ENCODE measurements at regions not wholly inside any gene's neighbourhood (a gene's known extent, or its start where the extent isn't known, plus 50 kb on each side); places are given as distances from the start of the nearest gene placed in this dataset.

DNA sequence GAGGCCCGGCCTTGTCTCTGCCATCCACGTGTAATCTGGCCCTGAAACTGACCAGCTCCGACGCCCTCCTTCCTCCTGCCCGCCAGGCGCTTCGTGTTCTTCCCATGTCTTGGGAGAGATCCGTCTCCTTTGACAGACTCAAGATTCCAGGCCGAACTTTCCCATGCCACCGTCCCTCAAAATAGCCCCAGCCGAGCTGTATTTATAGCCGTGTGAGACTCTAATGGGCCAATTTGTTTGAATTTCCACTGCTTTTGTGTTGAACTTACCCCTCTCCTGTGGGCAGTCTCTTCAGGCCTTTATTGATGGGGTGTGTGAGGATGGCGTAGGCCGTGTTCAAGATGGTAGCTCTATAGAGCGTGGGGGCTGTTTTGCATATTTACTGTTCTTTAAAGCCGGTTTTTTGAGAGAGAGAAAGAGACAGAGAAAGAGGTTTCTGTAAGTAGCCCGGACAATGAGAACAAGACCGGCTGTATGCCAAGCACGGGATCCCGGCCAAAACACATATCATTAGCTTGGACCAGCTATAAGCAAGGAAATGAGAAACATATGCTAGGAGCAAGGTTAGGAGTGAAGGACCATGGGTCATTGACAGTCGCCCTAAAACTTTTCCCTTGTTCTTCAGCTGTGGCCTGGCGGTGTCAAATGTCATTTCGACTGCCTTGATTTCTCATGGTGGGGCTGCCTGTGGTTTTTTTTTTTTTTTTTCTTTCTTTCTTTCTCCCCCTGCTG, 124.5 kb upstream of the ZFHX3 start:
- Histone ChIP-seq H3K27ac (no peak overlapping the region), H3K9me3 (ENCODE audit: severe bottlenecking) (no peaks in the 10 kb centered on the region), H3K4me3 (ENCODE audit: low read depth, low read length) (no peak overlapping the region), H3K36me3 (no peaks in the 10 kb centered on the region), H3K27me3 (ENCODE audit: insufficient read depth, low read depth, severe bottlenecking) (no peaks in the 10 kb centered on the region)
- DNase-seq = no peak
- TF ChIP-seq, protein P1, sequence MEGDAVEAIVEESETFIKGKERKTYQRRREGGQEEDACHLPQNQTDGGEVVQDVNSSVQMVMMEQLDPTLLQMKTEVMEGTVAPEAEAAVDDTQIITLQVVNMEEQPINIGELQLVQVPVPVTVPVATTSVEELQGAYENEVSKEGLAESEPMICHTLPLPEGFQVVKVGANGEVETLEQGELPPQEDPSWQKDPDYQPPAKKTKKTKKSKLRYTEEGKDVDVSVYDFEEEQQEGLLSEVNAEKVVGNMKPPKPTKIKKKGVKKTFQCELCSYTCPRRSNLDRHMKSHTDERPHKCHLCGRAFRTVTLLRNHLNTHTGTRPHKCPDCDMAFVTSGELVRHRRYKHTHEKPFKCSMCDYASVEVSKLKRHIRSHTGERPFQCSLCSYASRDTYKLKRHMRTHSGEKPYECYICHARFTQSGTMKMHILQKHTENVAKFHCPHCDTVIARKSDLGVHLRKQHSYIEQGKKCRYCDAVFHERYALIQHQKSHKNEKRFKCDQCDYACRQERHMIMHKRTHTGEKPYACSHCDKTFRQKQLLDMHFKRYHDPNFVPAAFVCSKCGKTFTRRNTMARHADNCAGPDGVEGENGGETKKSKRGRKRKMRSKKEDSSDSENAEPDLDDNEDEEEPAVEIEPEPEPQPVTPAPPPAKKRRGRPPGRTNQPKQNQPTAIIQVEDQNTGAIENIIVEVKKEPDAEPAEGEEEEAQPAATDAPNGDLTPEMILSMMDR (IDR thresholded peaks at IDR 0.05; ENCODE audit: low read depth, low read length) = no peak

GRCh38 chr16:73171901-73172240, 123.9 kb upstream of the ZFHX3 start:
- TF ChIP-seq, protein P1 (IDR thresholded peaks at IDR 0.05; ENCODE audit: low read depth, low read length) = no peak
- no peak for DNase-seq
- Histone ChIP-seq H3K27ac (no peak overlapping the region), H3K9me3 (ENCODE audit: severe bottlenecking) (no peaks in the 10 kb centered on the region), H3K4me3 (ENCODE audit: low read depth, low read length) (no peak overlapping the region), H3K36me3 (no peaks in the 10 kb centered on the region), H3K27me3 (ENCODE audit: insufficient read depth, low read depth, severe bottlenecking) (no peaks in the 10 kb centered on the region)

DNA sequence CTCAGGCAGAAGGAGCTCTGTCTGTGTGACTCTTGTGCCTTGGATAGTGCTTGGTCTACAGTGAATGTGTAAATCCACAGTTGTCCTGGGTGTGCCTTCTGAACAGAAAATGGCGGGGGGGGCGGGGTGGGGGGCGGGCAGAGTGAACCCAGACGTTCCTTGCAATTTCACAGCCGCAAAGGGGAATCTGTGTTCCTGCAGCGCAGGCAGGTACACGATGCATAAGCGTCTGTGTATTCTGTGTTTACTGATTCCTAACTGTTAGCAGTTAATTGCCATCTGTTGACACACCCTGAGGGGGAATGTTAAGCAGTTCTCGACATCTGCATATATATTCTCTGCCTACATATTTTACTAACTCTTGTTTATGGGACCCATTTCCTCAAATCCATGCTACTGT, 123.5 kb upstream of the ZFHX3 start:
- Histone ChIP-seq H3K4me3 (ENCODE audit: low read depth, low read length) (no peak overlapping the region), H3K9me3 (ENCODE audit: severe bottlenecking) (no peaks in the 10 kb centered on the region), H3K27me3 (ENCODE audit: insufficient read depth, low read depth, severe bottlenecking) (no peaks in the 10 kb centered on the region), H3K27ac (no peak overlapping the region), H3K36me3 (no peaks in the 10 kb centered on the region)
- TF ChIP-seq, protein P1 (IDR thresholded peaks at IDR 0.05; ENCODE audit: low read depth, low read length) = no peak
- no peak for DNase-seq

GRCh38 chr16:73170612-73171038, 122.7 kb upstream of the ZFHX3 start:
- no peak for DNase-seq
- no peaks in the 10 kb centered on the region for H3K36me3 ChIP-seq
- H3K9me3 ChIP-seq (ENCODE audit: severe bottlenecking) = no peaks in the 10 kb centered on the region
- H3K27me3 ChIP-seq (ENCODE audit: insufficient read depth, low read depth, severe bottlenecking) = no peaks in the 10 kb centered on the region
- H3K4me3 ChIP-seq (ENCODE audit: low read depth, low read length) = no peak overlapping the region
- TF ChIP-seq, protein P1 (IDR thresholded peaks at IDR 0.05; ENCODE audit: low read depth, low read length) = no peak
- H3K27ac ChIP-seq = no peak overlapping the region

- no peaks in the 10 kb centered on the region for H3K36me3 ChIP-seq
- no peak for DNase-seq
- H3K27ac ChIP-seq = no peak overlapping the region
- no peaks in the 10 kb centered on the region for H3K9me3 ChIP-seq (ENCODE audit: severe bottlenecking)
- H3K4me3 ChIP-seq (ENCODE audit: low read depth, low read length) = no peak overlapping the region
- TF ChIP-seq, protein P1 (IDR thresholded peaks at IDR 0.05; ENCODE audit: low read depth, low read length) = no peak
- no peaks in the 10 kb centered on the region for H3K27me3 ChIP-seq (ENCODE audit: insufficient read depth, low read depth, severe bottlenecking)
These were observed 119.1 kb upstream of the ZFHX3 start for GRCh38 chr16:73166947-73167550.
